ENCODE measurements at regions not wholly inside any gene's neighbourhood (a gene's known extent, or its start where the extent isn't known, plus 50 kb on each side); places are given as distances from the start of the nearest gene placed in this dataset.

DNA sequence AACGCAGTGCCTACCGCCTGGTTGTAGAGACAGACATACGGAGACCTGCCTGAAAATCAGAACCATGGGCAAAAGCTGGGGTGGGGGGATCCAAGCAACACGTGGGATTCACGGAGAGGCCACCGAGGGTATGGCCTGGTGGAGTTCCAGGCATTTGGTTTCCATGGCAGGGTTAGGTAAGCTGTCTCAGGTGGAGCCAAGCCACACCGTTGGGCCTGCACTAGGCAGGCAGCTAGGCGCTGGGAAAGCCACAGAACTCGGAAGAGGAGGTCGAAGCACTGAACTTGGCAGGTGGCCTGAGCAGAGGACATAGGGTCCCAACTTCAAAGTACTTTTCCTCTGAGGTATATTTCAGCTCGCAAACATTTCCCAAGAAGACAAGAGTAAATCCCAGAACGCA lies 111.6 kb downstream of the ISL1 start:
- Histone ChIP-seq H2AK9ac (replicated peaks; ENCODE audit: low read depth, low read length, poor library complexity) (no peak overlapping the region), H4K91ac (ENCODE audit: insufficient read depth, low read depth, low read length) (no peak overlapping the region), H2AK5ac (ENCODE audit: low read depth, low read length) (no peak overlapping the region), H3K14ac (replicated peaks; ENCODE audit: low read depth, low read length) (no peak overlapping the region), H2BK20ac (ENCODE audit: low read depth, low read length) (no peak overlapping the region), H3K27ac (ENCODE audit: insufficient read depth, low read length) (no peak overlapping the region), H3K4me2 (ENCODE audit: low read depth, low read length) (no peak overlapping the region), H4K8ac (ENCODE audit: low read depth in 2 of 2, low read length in 2 of 2) (no peak overlapping the region), H3K9me1 (ENCODE audit: insufficient read depth, low read length) (no peaks in the 10 kb centered on the region), H3K18ac (ENCODE audit: low read depth, low read length) (no peak overlapping the region), H2BK120ac (ENCODE audit: low read depth, low read length) (no peak overlapping the region), H3K79me1 (ENCODE audit: low read depth in 1 of 2, low read length in 2 of 2) (no peaks in the 10 kb centered on the region), H2AFZ (replicated peaks; ENCODE audit: low read length, poor library complexity) (no peak overlapping the region), H3K36me3 (ENCODE audit: control insufficient read depth, insufficient read depth, low read length) (no peaks in the 10 kb centered on the region), H3K4me3 (ENCODE audit: insufficient read depth, low read depth, low read length) (no peak overlapping the region), H3K27me3 (ENCODE audit: control insufficient read depth, insufficient read depth, low read length) (no peaks in the 10 kb centered on the region), H3K9me3 (ENCODE audit: control insufficient read depth, insufficient read depth, low read length) (0 out of 2 replicates have a peak, but pooled peaks cover 2% of the 10 kb centered on the region), H4K5ac (ENCODE audit: low read depth, low read length) (no peak overlapping the region), H4K20me1 (ENCODE audit: insufficient read depth, low read length) (no peaks in the 10 kb centered on the region), H3K9ac (ENCODE audit: low read depth, low read length) (no peak overlapping the region), H2BK5ac (ENCODE audit: low read depth, low read length, poor library complexity, severe bottlenecking) (no peak overlapping the region), H3K56ac (ENCODE audit: extremely low read depth, insufficient read depth, low read length) (no peak overlapping the region), H3K23ac (ENCODE audit: low read depth, low read length) (no peak overlapping the region), H3K4ac (ENCODE audit: low read depth, low read length) (no peak overlapping the region), H2BK15ac (ENCODE audit: low read depth, low read length) (no peak overlapping the region), H3K4me1 (ENCODE audit: control insufficient read depth, insufficient read depth, low read length) (no peaks in the 10 kb centered on the region)
- ChIA-PET POLR2A (ENCODE audit: unreplicated experiment) (no interaction called here), CTCF (no interaction called here)
- DNase-seq (no peak), ATAC-seq (ENCODE audit: low read depth) (no peak)
- TF ChIP-seq, protein P1, sequence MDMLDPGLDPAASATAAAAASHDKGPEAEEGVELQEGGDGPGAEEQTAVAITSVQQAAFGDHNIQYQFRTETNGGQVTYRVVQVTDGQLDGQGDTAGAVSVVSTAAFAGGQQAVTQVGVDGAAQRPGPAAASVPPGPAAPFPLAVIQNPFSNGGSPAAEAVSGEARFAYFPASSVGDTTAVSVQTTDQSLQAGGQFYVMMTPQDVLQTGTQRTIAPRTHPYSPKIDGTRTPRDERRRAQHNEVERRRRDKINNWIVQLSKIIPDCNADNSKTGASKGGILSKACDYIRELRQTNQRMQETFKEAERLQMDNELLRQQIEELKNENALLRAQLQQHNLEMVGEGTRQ (IDR thresholded peaks at IDR 0.05; ENCODE audit: low read depth, low read length), result no peak
- TF ChIP-seq POLR2A (IDR thresholded peaks at IDR 0.05; ENCODE audit: low read depth, low read length) (no peak), FOS (IDR thresholded peaks at IDR 0.05; ENCODE audit: low read depth, low read length) (no peak), MAZ (IDR thresholded peaks at IDR 0.05; ENCODE audit: borderline replicate concordance, low read depth, low read length) (no peak), CEBPB (IDR thresholded peaks at IDR 0.05; ENCODE audit: low read depth, low read length) (no peak), RFX5 (IDR thresholded peaks at IDR 0.05; ENCODE audit: low read depth, low read length) (no peak), SMC3 (IDR thresholded peaks at IDR 0.05; ENCODE audit: low read depth, low read length) (no peak), NFE2L2 (IDR thresholded peaks at IDR 0.05; ENCODE audit: low read depth, low read length) (no peak), CHD1 (IDR thresholded peaks at IDR 0.05; ENCODE audit: low read depth, low read length) (no peak), MXI1 (IDR thresholded peaks at IDR 0.05; ENCODE audit: borderline replicate concordance, low read depth, low read length) (no peak), RCOR1 (IDR thresholded peaks at IDR 0.05; ENCODE audit: insufficient replicate concordance, low read length) (no peak), RAD21 (IDR thresholded peaks at IDR 0.05; ENCODE audit: low read length) (no peak), BHLHE40 (IDR thresholded peaks at IDR 0.05; ENCODE audit: low read depth, low read length) (no peak), MAFK (IDR thresholded peaks at IDR 0.05; ENCODE audit: low read depth, low read length) (no peak)
- TF ChIP-seq, protein P2, sequence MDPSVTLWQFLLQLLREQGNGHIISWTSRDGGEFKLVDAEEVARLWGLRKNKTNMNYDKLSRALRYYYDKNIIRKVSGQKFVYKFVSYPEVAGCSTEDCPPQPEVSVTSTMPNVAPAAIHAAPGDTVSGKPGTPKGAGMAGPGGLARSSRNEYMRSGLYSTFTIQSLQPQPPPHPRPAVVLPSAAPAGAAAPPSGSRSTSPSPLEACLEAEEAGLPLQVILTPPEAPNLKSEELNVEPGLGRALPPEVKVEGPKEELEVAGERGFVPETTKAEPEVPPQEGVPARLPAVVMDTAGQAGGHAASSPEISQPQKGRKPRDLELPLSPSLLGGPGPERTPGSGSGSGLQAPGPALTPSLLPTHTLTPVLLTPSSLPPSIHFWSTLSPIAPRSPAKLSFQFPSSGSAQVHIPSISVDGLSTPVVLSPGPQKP (IDR thresholded peaks at IDR 0.05; ENCODE audit: borderline replicate concordance, low read depth, low read length), result no peak
- TF ChIP-seq, protein P3, sequence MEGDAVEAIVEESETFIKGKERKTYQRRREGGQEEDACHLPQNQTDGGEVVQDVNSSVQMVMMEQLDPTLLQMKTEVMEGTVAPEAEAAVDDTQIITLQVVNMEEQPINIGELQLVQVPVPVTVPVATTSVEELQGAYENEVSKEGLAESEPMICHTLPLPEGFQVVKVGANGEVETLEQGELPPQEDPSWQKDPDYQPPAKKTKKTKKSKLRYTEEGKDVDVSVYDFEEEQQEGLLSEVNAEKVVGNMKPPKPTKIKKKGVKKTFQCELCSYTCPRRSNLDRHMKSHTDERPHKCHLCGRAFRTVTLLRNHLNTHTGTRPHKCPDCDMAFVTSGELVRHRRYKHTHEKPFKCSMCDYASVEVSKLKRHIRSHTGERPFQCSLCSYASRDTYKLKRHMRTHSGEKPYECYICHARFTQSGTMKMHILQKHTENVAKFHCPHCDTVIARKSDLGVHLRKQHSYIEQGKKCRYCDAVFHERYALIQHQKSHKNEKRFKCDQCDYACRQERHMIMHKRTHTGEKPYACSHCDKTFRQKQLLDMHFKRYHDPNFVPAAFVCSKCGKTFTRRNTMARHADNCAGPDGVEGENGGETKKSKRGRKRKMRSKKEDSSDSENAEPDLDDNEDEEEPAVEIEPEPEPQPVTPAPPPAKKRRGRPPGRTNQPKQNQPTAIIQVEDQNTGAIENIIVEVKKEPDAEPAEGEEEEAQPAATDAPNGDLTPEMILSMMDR (conservative IDR thresholded peaks at IDR 0.05; ENCODE audit: low read depth, low read length), result no peak
- no TSS peak for BruUV-seq (replicated peaks)
- 63% methylated on average over 3 of the region's 12 CpGs; no CpG with 5 or more reads in 1 of the 2 experiments for WGBS, 2 experiments (ENCODE audit: extremely low coverage in 2 of 2, insufficient read length in 1 of 2)
- intact Hi-C loops (cut with micrococcal nuclease), result no loop called here
- in situ Hi-C loops (cut with MboI; ENCODE audit: low sequenced_read_pairs), result no loop called here
- dilution Hi-C loops (cut with HindIII; ENCODE audit: low sequenced_read_pairs, unreplicated experiment), result no loop called here
